BE2C (cell line): ENCODE measurements at regions not wholly inside any gene's neighbourhood (a gene's known extent, or its start where the extent isn't known, plus 50 kb on each side); places are given as distances from the start of the nearest gene placed in this dataset.
A peak's percentile ranks its signal among the peaks of the same experiment; 100 is the strongest.

ENCODE experiments used
- DNase-seq: peaks from one replicate; pipeline ENCODE4 v3.0.0-alpha.2; 2020
- H3K27me3 ChIP-seq: fragments of 250-450 bp; sonication (Bioruptor Pico); 2 replicates; pipeline ENCODE4 v1.5.1; 2020; ENCODE audit warnings: mild to moderate bottlenecking
- H3K36me3 ChIP-seq: fragments of 250-450 bp; sonication (Bioruptor Pico); 2 replicates; pipeline ENCODE4 v1.5.1; 2020; ENCODE audit warnings: mild to moderate bottlenecking
- H3K4me1 ChIP-seq: fragments of 250-450 bp; sonication (Bioruptor Pico); 2 replicates; pipeline ENCODE4 v1.5.1; 2020
- H3K4me3 ChIP-seq: 2 replicates; pipeline ENCODE4 v1.5.1; 2011; ENCODE audit warnings: low read depth, low read length
- H3K9me3 ChIP-seq: fragments of 250-450 bp; sonication (Bioruptor Pico); 2 replicates; pipeline ENCODE4 v1.5.1; 2020
- TF ChIP-seq, protein P1 (sequence below): IDR thresholded peaks from 2 replicates; pipeline ENCODE4 v1.5.1; 2012; ENCODE audit warnings: mild to moderate bottlenecking, low read depth, low read length

- no peaks in the 10 kb centered on the region for H3K4me1 ChIP-seq
- no peaks in the 10 kb centered on the region for H3K9me3 ChIP-seq
- no peak for DNase-seq
- H3K36me3 ChIP-seq = no peaks in the 10 kb centered on the region
- TF ChIP-seq, protein P1, sequence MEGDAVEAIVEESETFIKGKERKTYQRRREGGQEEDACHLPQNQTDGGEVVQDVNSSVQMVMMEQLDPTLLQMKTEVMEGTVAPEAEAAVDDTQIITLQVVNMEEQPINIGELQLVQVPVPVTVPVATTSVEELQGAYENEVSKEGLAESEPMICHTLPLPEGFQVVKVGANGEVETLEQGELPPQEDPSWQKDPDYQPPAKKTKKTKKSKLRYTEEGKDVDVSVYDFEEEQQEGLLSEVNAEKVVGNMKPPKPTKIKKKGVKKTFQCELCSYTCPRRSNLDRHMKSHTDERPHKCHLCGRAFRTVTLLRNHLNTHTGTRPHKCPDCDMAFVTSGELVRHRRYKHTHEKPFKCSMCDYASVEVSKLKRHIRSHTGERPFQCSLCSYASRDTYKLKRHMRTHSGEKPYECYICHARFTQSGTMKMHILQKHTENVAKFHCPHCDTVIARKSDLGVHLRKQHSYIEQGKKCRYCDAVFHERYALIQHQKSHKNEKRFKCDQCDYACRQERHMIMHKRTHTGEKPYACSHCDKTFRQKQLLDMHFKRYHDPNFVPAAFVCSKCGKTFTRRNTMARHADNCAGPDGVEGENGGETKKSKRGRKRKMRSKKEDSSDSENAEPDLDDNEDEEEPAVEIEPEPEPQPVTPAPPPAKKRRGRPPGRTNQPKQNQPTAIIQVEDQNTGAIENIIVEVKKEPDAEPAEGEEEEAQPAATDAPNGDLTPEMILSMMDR = no peak
- H3K4me3 ChIP-seq = no peak overlapping the region
- H3K27me3 ChIP-seq = peaks cover 17% of the 10 kb centered on the region; the same call in 1 of the 2 replicates
These were observed 87.1 kb upstream of the ZNF281 start for GRCh38 chr1:200496937-200497336.

- peaks cover 17% of the 10 kb centered on the region; the same call in 1 of the 2 replicates for H3K27me3 ChIP-seq
- TF ChIP-seq, protein P1 = no peak
- H3K36me3 ChIP-seq = no peaks in the 10 kb centered on the region
- H3K9me3 ChIP-seq = no peaks in the 10 kb centered on the region
- no peak for DNase-seq
- H3K4me3 ChIP-seq = no peak overlapping the region
- H3K4me1 ChIP-seq = no peaks in the 10 kb centered on the region
These were observed 86.1 kb upstream of the ZNF281 start for GRCh38 chr1:200495901-200496300.

GRCh38 chr1:200493344-200493743 lies 83.5 kb upstream of the ZNF281 start:
- TF ChIP-seq, protein P1 = no peak

DNA sequence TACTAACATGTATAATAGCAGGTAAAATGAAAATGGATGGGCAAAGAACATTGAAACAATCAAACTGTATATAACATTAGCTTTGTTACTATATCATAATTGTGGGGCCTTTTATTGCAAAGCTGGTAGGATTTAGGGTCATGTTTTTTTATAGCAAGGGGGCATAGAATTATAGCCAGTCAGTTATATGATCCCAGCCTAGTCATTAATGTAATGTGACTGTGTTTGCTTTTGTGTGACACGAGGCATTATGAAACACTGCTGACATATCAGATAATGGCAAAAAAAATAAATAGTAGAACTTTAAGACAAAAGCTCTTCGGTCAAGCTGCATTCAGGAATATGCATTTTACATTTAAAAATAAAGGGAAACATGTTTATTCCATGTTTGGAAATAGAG lies 81.3 kb upstream of the ZNF281 start:
- Histone ChIP-seq H3K4me3 (no peak overlapping the region), H3K36me3 (no peaks in the 10 kb centered on the region), H3K27me3 (no peaks in the 10 kb centered on the region), H3K9me3 (no peaks in the 10 kb centered on the region), H3K4me1 (no peaks in the 10 kb centered on the region)
- no peak for DNase-seq
- TF ChIP-seq, protein P1 = no peak

More at GRCh38 chr1:200493344-200493743, 83.5 kb upstream of the ZNF281 start:
- H3K27me3 ChIP-seq = no peaks in the 10 kb centered on the region
- DNase-seq = no peak
- H3K4me3 ChIP-seq = no peak overlapping the region
- no peaks in the 10 kb centered on the region for H3K9me3 ChIP-seq
- no peaks in the 10 kb centered on the region for H3K4me1 ChIP-seq
- no peaks in the 10 kb centered on the region for H3K36me3 ChIP-seq

DNA sequence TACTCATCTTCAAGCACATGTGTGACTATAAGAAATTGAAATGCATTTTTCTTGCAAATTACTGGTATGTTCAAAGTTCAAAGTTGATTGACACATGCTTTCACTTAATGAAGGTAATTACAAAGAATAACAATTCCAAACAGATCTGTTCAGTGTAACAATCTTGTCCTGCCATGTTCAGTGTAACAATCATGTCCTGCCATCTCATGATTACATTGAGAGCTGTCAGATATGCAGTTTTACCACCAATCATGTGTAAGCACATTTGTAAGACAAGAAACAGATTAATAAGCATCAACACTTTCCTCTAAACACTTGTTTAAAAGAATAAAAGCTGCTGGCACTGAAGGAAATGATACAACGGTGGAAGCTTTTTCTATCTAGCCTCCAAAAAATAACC lies 80.3 kb upstream of the ZNF281 start:
- Histone ChIP-seq H3K4me3 (no peak overlapping the region), H3K27me3 (no peaks in the 10 kb centered on the region), H3K36me3 (no peaks in the 10 kb centered on the region), H3K9me3 (no peaks in the 10 kb centered on the region), H3K4me1 (no peaks in the 10 kb centered on the region)
- DNase-seq = no peak
- TF ChIP-seq, protein P1 = no peak

GRCh38 chr1:200488375-200489165 lies 78.7 kb upstream of the ZNF281 start:
- Histone ChIP-seq H3K4me1 (no peaks in the 10 kb centered on the region), H3K9me3 (no peaks in the 10 kb centered on the region), H3K36me3 (no peaks in the 10 kb centered on the region), H3K4me3 (peak overlapping the region; percentile 17; the same call in 1 of the 2 replicates), H3K27me3 (no peaks in the 10 kb centered on the region)
- TF ChIP-seq, protein P1 = peak; percentile 92
- peak; percentile 68 for DNase-seq
